GM15510 (cell line): ENCODE measurements at regions not wholly inside any gene's neighbourhood (a gene's known extent, or its start where the extent isn't known, plus 50 kb on each side); places are given as distances from the start of the nearest gene placed in this dataset.

Source experiments
- POLR2A ChIP-seq: IDR thresholded peaks from 3 replicates; pipeline ENCODE4 v1.6.1; 2011; ENCODE audit warnings: borderline replicate concordance; ENCODE audit not compliant: insufficient read length; ENCODE audit errors: extremely low read depth

DNA sequence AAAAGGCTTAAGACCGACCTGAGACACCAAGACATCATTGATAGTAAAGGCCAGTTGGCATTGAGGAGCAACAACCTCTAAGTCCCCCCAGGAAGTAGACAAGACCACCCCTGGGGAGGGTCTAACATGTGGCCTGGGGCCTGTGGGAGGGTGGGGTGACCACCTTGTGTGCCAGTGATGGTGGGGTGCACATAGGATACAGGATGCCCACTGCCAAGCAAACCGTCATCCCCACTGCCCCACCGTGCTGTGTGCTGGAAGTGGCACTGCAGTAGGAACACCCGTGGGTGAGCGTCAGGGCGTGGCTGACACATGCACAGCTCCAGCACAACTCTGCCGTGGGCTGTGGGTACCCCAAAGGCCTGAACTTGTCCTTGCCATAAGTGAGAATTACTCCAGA, 84.3 kb upstream of the LGALSL start:
- no peak for TF ChIP-seq POLR2A

GRCh38 chr2:64371727-64372126, 82.2 kb upstream of the LGALSL start:
- TF ChIP-seq POLR2A, result no peak

DNA sequence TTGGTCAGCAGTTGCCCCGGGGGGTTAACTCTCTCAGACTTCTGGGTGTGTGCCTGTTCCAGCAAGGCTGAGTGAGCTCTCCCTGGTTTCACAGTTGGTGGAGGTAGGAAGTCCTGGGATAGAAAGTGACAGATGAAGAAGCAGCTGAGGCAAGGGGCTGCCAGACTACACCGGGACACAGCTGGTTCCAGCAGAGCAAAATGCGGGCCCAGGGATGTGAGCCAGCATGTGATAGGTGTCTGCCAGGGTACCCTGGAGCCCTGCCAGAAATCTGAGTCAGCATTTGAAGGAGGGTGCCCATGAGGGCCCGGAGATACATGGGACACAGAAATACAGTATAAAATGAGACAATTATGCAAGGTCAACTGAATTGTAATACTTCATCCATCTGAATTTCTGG, 79.3 kb upstream of the LGALSL start:
- TF ChIP-seq POLR2A, result no peak

DNA sequence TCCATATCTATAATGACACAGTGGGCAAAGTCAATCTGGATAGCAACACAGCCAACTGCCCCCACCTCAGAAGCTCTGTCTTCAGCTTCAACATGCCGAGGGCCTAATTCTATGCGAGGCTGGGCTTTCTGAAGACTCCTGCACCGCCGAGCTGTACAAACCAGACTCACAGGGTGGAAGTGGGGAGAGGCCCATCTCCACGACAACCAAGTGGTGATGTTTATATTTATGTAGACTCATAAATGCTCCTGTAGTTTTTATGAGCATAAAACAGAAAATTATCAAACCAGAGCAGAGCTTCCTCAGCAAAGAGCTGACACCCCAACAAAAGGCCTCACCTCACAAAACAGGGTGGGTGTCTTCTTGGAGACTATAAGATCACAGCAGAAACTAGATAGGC, 77.0 kb upstream of the LGALSL start:
- no peak for TF ChIP-seq POLR2A

DNA sequence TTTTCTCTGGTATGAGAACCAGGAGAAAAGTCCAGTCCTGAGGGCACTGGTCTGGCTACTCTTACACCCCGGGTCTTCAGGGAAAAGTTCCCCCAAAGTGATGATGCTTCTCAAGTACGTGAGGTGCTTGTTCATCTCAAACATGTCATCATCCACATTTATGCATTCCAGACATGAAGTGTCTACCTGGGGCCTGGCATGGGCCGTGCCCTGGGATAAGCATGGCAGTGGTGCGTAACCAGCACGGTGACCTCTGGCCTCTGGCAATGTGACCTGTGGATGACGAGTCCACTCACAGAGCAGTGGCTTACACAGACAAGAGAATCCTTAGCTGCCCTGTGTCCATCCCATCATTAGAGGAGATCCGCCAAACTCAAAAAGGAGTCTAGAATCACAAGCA, 74.8 kb upstream of the LGALSL start:
- no peak for TF ChIP-seq POLR2A

GRCh38 chr2:64380853-64381527, 73.0 kb upstream of the LGALSL start:
- TF ChIP-seq POLR2A, result no peak

- no peak for TF ChIP-seq POLR2A
These were observed 70.9 kb upstream of the LGALSL start for GRCh38 chr2:64383016-64383591.

DNA sequence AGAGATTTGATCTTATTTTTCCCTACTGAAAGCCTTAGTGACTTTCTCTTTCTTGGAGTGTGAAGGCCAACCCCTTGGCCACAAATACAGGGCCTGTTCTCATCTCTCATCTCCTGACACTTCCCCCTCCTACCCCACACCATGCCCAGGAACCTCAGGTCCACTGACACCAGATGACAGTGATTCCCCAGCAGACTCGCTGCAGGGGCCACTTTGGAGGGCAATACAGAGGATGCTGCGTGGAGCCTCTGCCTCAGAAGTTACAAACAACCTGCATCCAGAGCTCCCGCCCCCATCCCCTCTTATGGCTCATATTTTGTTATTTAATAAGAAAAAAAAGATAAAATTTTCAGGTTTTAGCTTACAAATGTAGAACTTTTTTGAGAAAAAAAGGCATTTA, 70.1 kb upstream of the LGALSL start:
- no peak for TF ChIP-seq POLR2A

- no peak for TF ChIP-seq POLR2A
These were observed 67.3 kb upstream of the LGALSL start for GRCh38 chr2:64386676-64387075.

- TF ChIP-seq POLR2A, result no peak
These were observed 63.4 kb upstream of the LGALSL start for GRCh38 chr2:64390586-64390985.

DNA sequence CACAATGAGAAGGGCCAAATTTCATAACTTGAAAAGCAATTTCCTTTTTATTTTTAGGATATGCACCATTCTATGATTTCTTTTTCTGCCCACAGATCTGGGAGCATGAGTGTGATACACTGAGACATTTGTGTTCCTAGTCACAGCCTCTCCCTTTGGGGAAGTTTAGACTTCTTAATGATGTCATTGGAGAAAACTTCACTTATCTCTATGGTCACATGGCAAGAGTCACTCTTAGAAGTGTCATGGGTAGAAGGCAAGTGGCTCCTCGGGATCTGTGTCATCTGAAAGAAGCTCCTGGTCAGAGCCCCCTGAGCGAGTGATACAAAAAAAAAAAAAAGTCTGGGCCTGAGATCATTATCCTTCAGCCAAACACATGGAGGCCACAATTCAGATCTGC, 62.5 kb upstream of the LGALSL start:
- TF ChIP-seq POLR2A, result no peak

GRCh38 chr2:64391940-64392339, 62.0 kb upstream of the LGALSL start:
- no peak for TF ChIP-seq POLR2A

DNA sequence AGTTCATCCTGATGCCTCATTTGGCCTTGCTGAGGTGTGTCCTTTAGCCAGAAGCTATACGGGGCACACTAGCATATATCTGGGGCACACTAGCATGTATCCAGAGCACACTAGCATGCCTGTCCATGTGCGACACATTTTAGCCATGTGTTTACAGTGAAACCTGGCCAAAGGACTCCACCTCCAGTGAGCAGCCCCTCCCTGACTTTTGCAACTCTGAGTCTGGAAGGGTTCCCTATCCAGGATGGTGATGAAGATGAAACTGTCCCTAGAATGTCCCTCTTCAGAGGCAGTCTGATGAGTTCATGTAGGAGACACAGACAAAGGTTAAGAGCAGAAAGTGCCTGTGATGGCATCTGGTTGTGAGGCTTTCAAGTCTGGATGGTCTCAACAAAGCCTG, 61.4 kb upstream of the LGALSL start:
- TF ChIP-seq POLR2A, result no peak

DNA sequence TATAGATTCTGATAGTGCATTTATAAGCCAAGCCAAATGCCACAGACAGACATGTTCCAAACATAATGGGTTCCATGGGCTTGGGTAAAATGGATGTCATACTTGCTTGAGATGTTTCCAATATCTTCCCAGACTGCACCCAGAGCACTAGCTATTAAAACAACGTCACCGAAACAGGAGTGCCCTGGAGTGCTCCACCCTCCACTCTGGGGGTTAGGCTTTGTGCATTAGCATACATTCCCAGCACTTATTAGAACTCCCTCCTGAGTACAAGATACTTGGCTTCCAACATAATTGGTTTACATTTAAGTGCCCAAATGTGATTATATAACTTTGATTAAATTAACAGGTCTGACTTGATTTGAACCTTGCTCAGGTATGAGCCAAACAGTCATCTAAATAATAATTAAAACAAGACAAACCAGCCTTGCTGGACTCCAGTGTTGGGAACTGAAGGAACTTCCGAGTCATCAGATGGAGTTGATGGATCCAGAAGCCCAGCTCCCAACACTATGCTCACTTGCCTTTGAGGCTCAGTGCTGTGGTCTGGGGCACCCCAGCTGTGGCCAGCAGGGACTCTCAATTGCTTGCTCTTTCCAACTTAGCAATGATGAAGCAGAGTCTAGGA, 60.5 kb upstream of the LGALSL start:
- TF ChIP-seq POLR2A, result no peak

DNA sequence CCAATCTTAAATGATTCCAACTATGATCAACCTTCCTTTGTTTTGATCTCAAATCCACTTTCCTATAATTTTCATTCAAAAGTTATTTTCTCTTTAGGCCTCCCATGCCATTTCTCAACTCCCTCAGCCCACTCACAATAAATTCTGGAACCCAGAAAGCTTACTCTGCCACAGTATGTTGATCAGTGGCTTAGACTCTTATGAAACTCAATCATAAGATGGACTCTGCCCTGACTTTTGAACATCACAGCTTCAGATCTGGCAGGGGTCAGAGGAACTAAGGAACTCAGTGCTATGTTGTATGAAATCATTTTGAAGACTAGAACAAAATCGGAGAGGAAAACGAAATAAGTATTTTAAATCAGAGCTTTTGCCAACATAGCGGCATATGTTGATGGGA, 59.8 kb upstream of the LGALSL start:
- TF ChIP-seq POLR2A, result no peak

DNA sequence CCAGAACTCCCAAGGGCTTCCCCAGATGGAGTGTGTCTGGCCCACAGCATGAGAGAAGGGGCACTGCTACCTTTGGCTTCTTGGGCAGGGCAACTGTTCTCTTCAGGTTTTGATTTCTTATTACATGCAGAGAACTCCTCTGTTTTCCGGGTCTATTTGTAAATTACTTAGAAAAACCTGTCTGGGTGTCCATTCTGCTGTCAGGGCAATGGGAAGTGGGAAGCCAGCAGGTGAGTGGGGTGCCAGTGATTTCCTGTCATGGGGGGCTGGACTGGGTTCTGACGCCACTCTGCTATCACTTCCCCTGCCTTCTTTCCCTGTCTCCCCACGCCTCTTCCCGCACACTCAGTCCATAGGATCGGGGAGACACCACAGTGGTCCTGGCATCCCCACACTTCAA, 58.0 kb upstream of the LGALSL start:
- no peak for TF ChIP-seq POLR2A
